ENCODE measurements at regions not wholly inside any gene's neighbourhood (a gene's known extent, or its start where the extent isn't known, plus 50 kb on each side); places are given as distances from the start of the nearest gene placed in this dataset.

- no peaks in the 10 kb centered on the region for H3K9me3 Mint-ChIP-seq
- ChIA-PET POLR2A (interaction anchor here (1.7 kb wide), 1 partner anchor 20 kb away, joined by 5 read pairs; no protein-coding TSS in a partner anchor), CTCF (no interaction called here)
- peaks cover 38% of the 10 kb centered on the region for H3K4me1 Mint-ChIP-seq (ENCODE audit: low read depth)
- TF ChIP-seq CTCF (IDR thresholded peaks at IDR 0.05), result no peak
- H3K4me3 ChIP-seq (ENCODE audit: low read length), result no peak overlapping the region
- peaks cover 0 to 2% of the 10 kb centered on the region in 2 experiments for H3K27me3 ChIP-seq (ENCODE audit: control insufficient read depth in 1 of 2, insufficient read depth in 2 of 2, low read length in 2 of 2)
- DNase-seq (no peak), ATAC-seq (ENCODE audit: poor library complexity) (no peak)
- no peaks in the 10 kb centered on the region for H3K36me3 Mint-ChIP-seq (ENCODE audit: low read depth)
- H3K36me3 ChIP-seq (ENCODE audit: insufficient read depth, low read length), result no peaks in the 10 kb centered on the region
- H3K27ac ChIP-seq (ENCODE audit: low read depth in 1 of 2, low read length in 2 of 2), result no peak overlapping the region
- no peak overlapping the region for H3K27ac Mint-ChIP-seq
- intact Hi-C loops (cut with DNase I, micrococcal nuclease), result no loop called here
- no peaks in the 10 kb centered on the region for H3K9me3 ChIP-seq (ENCODE audit: control insufficient read depth in 1 of 2, insufficient read depth in 1 of 2, low read length in 2 of 2)
- H3K4me3 Mint-ChIP-seq, result no peak overlapping the region
- H3K27me3 Mint-ChIP-seq, result no peaks in the 10 kb centered on the region
- peaks cover 14% of the 10 kb centered on the region for H3K4me1 ChIP-seq (ENCODE audit: insufficient read depth, low read length)
Measured at GRCh38 chr17:17411692-17412091, 65.1 kb upstream of the MED9 start.

GRCh38 chr17:17412326-17412725 lies 64.5 kb upstream of the MED9 start:
- peaks cover 15% of the 10 kb centered on the region for H3K4me1 ChIP-seq (ENCODE audit: insufficient read depth, low read length)
- H3K36me3 ChIP-seq (ENCODE audit: insufficient read depth, low read length), result no peaks in the 10 kb centered on the region
- peaks cover 38% of the 10 kb centered on the region for H3K4me1 Mint-ChIP-seq (ENCODE audit: low read depth)
- H3K36me3 Mint-ChIP-seq (ENCODE audit: low read depth), result no peaks in the 10 kb centered on the region
- POLR2A ChIA-PET, result no interaction called here
- no peak overlapping the region for H3K27ac Mint-ChIP-seq
- DNase-seq (no peak), ATAC-seq (ENCODE audit: poor library complexity) (no peak)
- H3K9me3 ChIP-seq (ENCODE audit: control insufficient read depth in 1 of 2, insufficient read depth in 1 of 2, low read length in 2 of 2), result no peaks in the 10 kb centered on the region
- TF ChIP-seq CTCF (IDR thresholded peaks at IDR 0.05), result no peak
- H3K4me3 ChIP-seq (ENCODE audit: low read length), result no peak overlapping the region
- CTCF ChIA-PET, result no interaction called here
- intact Hi-C loops (cut with DNase I, micrococcal nuclease), result no loop called here
- H3K9me3 Mint-ChIP-seq, result no peaks in the 10 kb centered on the region
- H3K27me3 ChIP-seq (ENCODE audit: control insufficient read depth in 1 of 2, insufficient read depth in 2 of 2, low read length in 2 of 2), result peaks cover 0 to 2% of the 10 kb centered on the region in 2 experiments
- no peak overlapping the region for H3K4me3 Mint-ChIP-seq
- H3K27ac ChIP-seq (ENCODE audit: low read depth in 1 of 2, low read length in 2 of 2), result no peak overlapping the region
- H3K27me3 Mint-ChIP-seq, result no peaks in the 10 kb centered on the region

- POLR2A ChIA-PET, result no interaction called here
- Histone ChIP-seq H3K4me3 (ENCODE audit: low read length) (no peak overlapping the region), H3K27me3 (ENCODE audit: control insufficient read depth in 1 of 2, insufficient read depth in 2 of 2, low read length in 2 of 2) (peaks cover 0 to 2% of the 10 kb centered on the region in 2 experiments), H3K36me3 (ENCODE audit: insufficient read depth, low read length) (no peaks in the 10 kb centered on the region), H3K27ac (ENCODE audit: low read depth in 1 of 2, low read length in 2 of 2) (no peak overlapping the region), H3K9me3 (ENCODE audit: control insufficient read depth in 1 of 2, insufficient read depth in 1 of 2, low read length in 2 of 2) (no peaks in the 10 kb centered on the region), H3K4me1 (ENCODE audit: insufficient read depth, low read length) (peaks cover 15% of the 10 kb centered on the region)
- CTCF ChIA-PET, result no interaction called here
- no peak overlapping the region for H3K4me3 Mint-ChIP-seq
- TF ChIP-seq CTCF (IDR thresholded peaks at IDR 0.05), result no peak
- H3K27me3 Mint-ChIP-seq, result no peaks in the 10 kb centered on the region
- intact Hi-C loops (cut with DNase I, micrococcal nuclease), result no loop called here
- no peak for DNase-seq
- no peak for ATAC-seq (ENCODE audit: poor library complexity)
- no peak overlapping the region for H3K27ac Mint-ChIP-seq
- H3K9me3 Mint-ChIP-seq, result no peaks in the 10 kb centered on the region
- H3K36me3 Mint-ChIP-seq (ENCODE audit: low read depth), result no peaks in the 10 kb centered on the region
- H3K4me1 Mint-ChIP-seq (ENCODE audit: low read depth), result peaks cover 34% of the 10 kb centered on the region
Measured at GRCh38 chr17:17413215-17413792, 63.5 kb upstream of the MED9 start.
